ENCODE measurements at regions not wholly inside any gene's neighbourhood (a gene's known extent, or its start where the extent isn't known, plus 50 kb on each side); places are given as distances from the start of the nearest gene placed in this dataset.

GRCh38 chr11:119895981-119896380, 167.0 kb upstream of the NECTIN1 start:
- no peaks in the 10 kb centered on the region for H3K9me3 ChIP-seq (ENCODE audit: low read length)
- H3K9ac ChIP-seq (ENCODE audit: low read length) = no peak overlapping the region
- no peak overlapping the region for H3K4me2 ChIP-seq (ENCODE audit: low read length)
- H3K9me2 ChIP-seq (ENCODE audit: insufficient read depth, low read length) = no peaks in the 10 kb centered on the region
- no peaks in the 10 kb centered on the region for H3K36me3 ChIP-seq (ENCODE audit: insufficient read depth, low read length)
- H3K27me3 ChIP-seq (ENCODE audit: insufficient read depth, low read depth, low read length) = no peaks in the 10 kb centered on the region
- no peak for TF ChIP-seq EP300 (conservative IDR thresholded peaks at IDR 0.05; ENCODE audit: poor library complexity, severe bottlenecking)
- no peak for TF ChIP-seq MXI1 (conservative IDR thresholded peaks at IDR 0.05; ENCODE audit: poor library complexity, severe bottlenecking)
- no peak for TF ChIP-seq POLR2AphosphoS5 (IDR thresholded peaks at IDR 0.05)
- no peak for TF ChIP-seq CTCF (IDR thresholded peaks at IDR 0.05; ENCODE audit: poor library complexity, severe bottlenecking)
- TF ChIP-seq EZH2 (IDR thresholded peaks at IDR 0.05; ENCODE audit: borderline replicate concordance, insufficient read depth, low read length, poor library complexity, severe bottlenecking) = no peak
- TF ChIP-seq TAF1 (IDR thresholded peaks at IDR 0.05; ENCODE audit: low read depth) = no peak
- TF ChIP-seq SMC3 (conservative IDR thresholded peaks at IDR 0.05; ENCODE audit: poor library complexity) = no peak
- TF ChIP-seq REST (IDR thresholded peaks at IDR 0.05; ENCODE audit: borderline replicate concordance) = no peak
- no peak overlapping the region for H2AFZ ChIP-seq (ENCODE audit: low read depth, low read length)
- no peaks in the 10 kb centered on the region for H3F3A ChIP-seq (ENCODE audit: insufficient read depth, low read length, poor library complexity, severe bottlenecking)
- no peaks in the 10 kb centered on the region for H4K20me1 ChIP-seq (ENCODE audit: insufficient read depth)
- H3K27ac ChIP-seq (ENCODE audit: low read length) = no peak overlapping the region
- no peaks in the 10 kb centered on the region for H3K79me2 ChIP-seq (replicated peaks; ENCODE audit: insufficient read depth, low read length)
- H3K4me3 ChIP-seq (ENCODE audit: low read length) = no peak overlapping the region

GRCh38 chr11:119894916-119895315, 165.9 kb upstream of the NECTIN1 start:
- Histone ChIP-seq H3K79me2 (replicated peaks; ENCODE audit: insufficient read depth, low read length) (no peaks in the 10 kb centered on the region), H3K4me2 (ENCODE audit: low read length) (no peak overlapping the region), H4K20me1 (ENCODE audit: insufficient read depth) (no peaks in the 10 kb centered on the region), H3F3A (ENCODE audit: insufficient read depth, low read length, poor library complexity, severe bottlenecking) (no peaks in the 10 kb centered on the region), H3K27ac (ENCODE audit: low read length) (no peak overlapping the region), H3K9me3 (ENCODE audit: low read length) (no peaks in the 10 kb centered on the region), H3K27me3 (ENCODE audit: insufficient read depth, low read depth, low read length) (no peaks in the 10 kb centered on the region), H3K36me3 (ENCODE audit: insufficient read depth, low read length) (no peaks in the 10 kb centered on the region), H3K4me3 (ENCODE audit: low read length) (no peak overlapping the region), H3K9me2 (ENCODE audit: insufficient read depth, low read length) (no peaks in the 10 kb centered on the region), H2AFZ (ENCODE audit: low read depth, low read length) (no peak overlapping the region), H3K9ac (ENCODE audit: low read length) (no peak overlapping the region)
- TF ChIP-seq SMC3 (conservative IDR thresholded peaks at IDR 0.05; ENCODE audit: poor library complexity) = no peak
- TF ChIP-seq EZH2 (IDR thresholded peaks at IDR 0.05; ENCODE audit: borderline replicate concordance, insufficient read depth, low read length, poor library complexity, severe bottlenecking) = no peak
- no peak for TF ChIP-seq MXI1 (conservative IDR thresholded peaks at IDR 0.05; ENCODE audit: poor library complexity, severe bottlenecking)
- no peak for TF ChIP-seq TAF1 (IDR thresholded peaks at IDR 0.05; ENCODE audit: low read depth)
- no peak for TF ChIP-seq POLR2AphosphoS5 (IDR thresholded peaks at IDR 0.05)
